ENCODE measurements at regions not wholly inside any gene's neighbourhood (a gene's known extent, or its start where the extent isn't known, plus 50 kb on each side); places are given as distances from the start of the nearest gene placed in this dataset.

DNA sequence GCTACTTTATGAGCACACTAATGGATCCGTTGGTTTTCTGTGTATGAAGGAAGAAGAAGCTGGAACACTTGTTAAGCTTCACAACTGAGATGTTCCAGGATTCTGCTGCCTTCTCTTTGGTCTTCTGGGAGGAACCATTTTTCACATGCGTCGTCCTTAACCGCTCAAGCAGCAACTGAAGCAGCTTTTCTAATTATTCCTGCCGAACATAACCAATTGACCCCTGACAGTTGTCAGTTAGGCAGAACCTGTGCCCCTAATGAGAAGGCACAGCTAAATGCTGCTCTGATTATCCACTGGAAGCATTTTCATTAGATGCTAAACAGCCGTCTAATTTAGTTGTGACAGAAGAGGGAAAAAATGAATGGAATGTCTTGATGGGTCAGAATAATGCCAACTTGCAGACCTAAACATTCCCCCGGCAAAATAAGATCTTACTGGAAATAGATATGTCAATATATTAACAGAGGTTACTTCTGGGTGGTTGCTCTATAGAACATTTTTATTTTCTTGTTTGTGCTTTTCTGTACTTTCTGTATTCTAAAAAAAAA, 85.0 kb upstream of the SMLR1 start:
- TF ChIP-seq, protein P1, sequence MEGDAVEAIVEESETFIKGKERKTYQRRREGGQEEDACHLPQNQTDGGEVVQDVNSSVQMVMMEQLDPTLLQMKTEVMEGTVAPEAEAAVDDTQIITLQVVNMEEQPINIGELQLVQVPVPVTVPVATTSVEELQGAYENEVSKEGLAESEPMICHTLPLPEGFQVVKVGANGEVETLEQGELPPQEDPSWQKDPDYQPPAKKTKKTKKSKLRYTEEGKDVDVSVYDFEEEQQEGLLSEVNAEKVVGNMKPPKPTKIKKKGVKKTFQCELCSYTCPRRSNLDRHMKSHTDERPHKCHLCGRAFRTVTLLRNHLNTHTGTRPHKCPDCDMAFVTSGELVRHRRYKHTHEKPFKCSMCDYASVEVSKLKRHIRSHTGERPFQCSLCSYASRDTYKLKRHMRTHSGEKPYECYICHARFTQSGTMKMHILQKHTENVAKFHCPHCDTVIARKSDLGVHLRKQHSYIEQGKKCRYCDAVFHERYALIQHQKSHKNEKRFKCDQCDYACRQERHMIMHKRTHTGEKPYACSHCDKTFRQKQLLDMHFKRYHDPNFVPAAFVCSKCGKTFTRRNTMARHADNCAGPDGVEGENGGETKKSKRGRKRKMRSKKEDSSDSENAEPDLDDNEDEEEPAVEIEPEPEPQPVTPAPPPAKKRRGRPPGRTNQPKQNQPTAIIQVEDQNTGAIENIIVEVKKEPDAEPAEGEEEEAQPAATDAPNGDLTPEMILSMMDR (IDR thresholded peaks at IDR 0.05), result no peak
- TF ChIP-seq EP300 (IDR thresholded peaks at IDR 0.05), result no peak

Data from suprapubic skin (tissue), 3 donors.